Activated CD4-positive, CD25-positive, alpha-beta regulatory T cell (primary cell): ENCODE measurements at regions not wholly inside any gene's neighbourhood (a gene's known extent, or its start where the extent isn't known, plus 50 kb on each side); places are given as distances from the start of the nearest gene placed in this dataset.

Experiments used
- DNase-seq, 4 experiments: peaks; one replicate each; lab custom pipeline; 2025; lab: John Stamatoyannopoulos, UW

DNA sequence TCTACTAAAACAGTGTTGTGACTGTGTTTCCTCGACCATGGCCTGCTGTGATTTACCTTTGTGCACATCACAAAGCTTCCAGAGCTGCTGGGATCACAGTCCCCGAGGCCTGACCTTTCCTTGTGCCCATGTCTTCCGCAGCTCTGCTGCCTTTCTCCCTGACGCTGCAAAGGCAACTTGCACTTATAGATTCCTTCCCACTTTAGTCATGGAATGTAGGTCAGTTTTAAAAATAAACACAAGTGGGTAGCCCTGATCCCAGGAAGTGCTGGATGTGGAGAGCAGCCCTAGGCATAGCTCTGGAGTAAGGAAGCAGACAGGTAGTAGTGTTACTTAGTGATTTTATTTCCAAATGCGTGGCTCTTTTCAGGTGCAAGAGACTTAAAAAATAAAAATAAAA, 825.7 kb downstream of the AACS start:
- no peak for DNase-seq

DNA sequence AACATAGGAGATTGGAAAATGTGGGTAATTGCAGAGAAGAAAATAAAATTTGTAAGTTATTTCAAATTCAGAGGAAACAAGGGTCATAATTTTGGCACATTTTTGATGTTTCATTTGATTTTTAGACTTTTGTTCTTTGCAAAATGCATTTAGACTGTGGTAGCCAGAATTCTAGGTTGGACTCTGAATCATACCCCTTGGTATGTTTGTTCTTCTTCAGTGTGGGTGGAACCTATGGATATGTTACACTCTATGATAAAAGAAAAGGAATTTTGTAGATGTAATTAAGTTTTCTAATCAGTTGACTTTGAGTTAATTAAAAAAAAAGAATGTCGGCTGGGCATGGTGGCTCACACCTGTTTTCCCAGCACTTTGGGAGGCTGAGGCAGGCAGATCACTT, 827.0 kb downstream of the AACS start:
- no peak for DNase-seq

DNA sequence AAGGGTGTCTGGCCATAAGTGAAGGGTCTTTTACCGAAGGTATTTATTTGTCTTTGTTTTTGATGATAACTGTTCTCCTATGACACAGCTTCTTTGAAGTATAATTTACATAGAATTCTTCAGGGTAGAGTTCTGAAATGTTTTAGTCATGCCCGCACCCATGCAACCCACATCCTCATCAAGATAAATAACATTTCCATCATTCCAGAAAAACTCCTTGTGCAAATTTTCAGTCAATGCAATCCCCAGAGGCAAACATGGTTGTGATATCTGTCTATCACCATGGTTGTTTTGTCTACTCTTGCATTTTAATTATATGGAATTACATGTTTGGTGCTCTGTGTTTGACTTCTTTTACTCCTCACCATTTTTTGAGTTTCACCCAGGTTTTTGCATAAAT, 837.8 kb downstream of the AACS start:
- no peak for DNase-seq

DNA sequence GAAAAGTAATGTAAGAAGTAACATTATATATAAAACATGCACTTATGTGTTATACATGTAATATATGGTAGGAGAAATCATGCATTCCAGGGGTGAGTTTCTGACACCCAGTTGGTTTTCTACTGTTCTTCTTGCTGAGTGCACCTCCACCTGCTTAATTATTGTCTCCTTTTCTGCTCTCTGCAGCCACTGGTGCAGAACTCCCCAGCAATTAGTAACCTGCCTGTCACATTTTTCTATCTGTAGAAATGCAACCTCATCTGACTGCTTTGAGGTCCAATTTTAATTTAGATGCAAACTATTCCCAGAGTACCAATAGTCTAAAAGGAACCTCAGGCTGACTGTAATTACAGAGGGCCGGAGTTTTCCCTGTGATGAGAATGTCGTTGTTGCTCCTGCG, 842.1 kb downstream of the AACS start:
- no peak for DNase-seq

DNA sequence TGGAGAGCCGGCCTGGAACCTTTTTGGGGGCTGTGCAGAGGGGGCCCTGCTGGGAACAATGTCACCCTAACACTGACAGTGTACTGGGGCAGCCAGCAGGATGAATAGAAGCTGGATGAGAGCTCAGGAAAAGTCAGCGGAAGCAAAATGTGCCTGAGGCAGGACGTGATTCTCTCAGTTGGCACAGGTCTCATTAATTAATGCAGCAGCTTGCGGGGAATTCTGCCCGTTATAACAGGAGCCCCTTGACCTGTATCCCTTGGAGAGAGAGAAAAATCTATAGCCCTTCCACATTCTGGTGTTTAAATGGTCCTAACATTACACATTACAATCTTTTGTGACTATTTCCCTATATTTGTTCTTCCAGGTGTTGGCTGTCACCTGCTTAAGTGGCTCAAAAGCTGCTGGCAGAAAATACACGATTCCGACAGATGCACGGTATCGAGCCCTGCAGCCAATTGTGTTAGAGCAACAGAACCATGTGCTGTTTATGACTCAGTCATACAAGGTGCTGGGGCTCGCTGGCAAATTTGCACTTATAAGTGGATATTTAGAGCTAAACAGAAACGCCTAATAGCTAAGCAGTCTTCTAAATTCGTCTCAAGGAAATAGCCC, 854.7 kb downstream of the AACS start:
- no peak for DNase-seq

DNA sequence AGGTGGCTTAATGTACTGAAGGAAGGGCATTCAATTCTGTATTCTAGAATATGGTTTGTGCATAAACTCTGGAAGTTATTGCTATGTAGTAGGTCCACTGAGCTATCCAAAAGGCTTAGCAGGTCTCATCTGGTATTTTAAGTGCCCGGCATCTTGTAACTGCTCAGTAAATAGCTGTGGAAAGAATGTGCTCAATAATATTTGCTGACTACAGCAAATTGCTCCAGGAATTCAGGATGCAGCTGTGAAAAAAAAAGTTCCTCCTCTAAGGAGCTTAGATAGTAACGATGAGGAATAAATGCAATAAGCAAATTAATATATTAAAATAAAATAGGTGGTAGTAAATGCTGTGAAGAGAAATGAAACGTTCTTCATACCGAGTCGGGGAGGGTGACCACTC, 857.1 kb downstream of the AACS start:
- no peak for DNase-seq

DNA sequence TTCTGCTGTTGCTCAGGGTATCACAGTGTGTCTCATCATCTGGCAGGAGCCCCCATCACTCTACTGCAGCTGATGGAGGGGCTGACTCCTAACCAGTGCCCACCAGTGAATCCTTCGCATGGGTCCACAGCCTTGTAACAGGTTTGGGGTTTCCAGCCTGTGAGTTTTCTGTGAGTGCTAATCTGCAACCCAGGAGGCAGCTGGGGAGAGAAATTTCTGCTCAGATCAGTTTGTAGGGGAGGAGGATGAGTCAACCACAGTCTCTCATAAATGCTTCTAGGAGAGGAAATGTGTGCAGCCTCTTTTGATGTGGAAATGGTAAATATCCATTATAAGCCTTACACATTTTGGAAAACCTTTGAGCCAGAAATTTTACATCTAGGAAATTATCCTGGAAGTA, 871.3 kb downstream of the AACS start:
- DNase-seq, result no peak

DNA sequence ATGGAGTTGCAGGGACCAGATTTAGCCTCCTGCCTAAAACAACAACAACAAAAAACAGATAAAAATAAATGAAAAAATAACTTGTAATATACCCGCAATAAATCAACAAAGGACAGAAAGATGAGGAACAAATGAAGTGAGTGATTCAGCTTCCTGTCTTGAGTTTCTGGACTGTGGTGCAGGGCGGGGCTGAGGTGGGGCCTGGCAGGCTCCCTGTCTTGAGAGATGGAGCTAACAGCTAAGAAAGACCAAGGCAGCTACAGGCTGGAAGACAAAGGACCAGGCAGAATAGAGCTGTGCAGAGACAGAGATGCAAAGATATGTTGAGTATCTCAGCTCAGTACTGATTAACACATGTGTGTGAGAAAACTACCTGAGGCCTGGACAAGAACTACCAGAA, 879.2 kb downstream of the AACS start:
- DNase-seq, result no peak

DNA sequence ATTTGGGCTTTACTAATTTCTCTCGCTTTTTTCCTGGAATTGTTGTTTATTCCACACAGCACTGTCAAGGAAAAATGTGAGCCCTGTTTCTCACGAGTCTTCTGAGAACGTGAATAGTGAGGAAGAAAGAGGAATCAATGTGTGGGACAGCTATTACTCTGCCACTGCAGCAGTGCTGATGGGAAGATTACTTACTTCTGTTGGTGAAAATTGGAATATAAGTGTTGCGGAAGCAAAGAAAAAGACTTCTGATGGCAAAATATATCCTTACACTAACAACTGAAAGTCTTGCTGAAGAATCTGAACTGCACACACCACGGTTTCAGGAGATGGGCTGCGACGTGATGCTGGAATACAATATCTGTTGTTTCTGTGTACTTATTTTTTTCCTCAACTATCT, 884.2 kb downstream of the AACS start:
- DNase-seq, result no peak

DNA sequence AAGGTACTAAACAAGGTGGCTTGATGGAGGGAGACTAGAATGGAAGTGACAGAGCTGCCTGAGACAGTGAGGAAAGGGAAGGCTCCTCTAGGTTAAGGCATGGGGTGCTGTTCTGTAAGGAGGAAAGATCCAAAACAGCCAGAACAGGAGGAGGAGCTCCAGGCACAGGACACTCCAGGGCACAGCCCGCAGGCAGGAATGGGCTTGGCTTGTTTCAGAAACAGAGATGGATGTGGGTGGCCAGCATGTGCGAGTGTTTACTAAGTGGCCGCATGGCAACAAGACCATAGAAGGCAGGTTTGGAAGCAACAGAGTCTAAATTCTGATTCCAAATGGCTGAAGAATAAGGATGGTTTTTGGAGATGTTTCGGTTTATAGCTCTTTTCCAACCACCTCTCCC, 889.1 kb downstream of the AACS start:
- DNase-seq, result no peak

DNA sequence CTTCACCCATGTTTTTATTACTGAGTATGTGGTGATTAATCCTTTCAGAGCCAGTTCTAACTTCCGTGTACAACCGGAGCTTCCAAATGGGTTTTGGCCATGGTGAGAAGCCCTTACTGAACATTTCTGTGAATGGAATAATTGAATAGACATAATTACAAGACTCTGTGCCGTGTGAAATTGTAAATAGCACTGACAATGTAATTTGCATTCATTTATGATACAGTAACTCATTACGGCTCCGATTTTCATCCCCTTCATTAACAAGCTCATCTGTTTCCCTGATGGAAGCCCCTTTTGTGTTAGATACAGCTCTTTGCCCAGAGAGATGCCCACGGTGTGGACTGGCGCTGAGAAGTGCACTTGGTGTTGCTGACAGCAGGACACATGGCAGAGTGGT, 891.0 kb downstream of the AACS start:
- DNase-seq, result no peak

DNA sequence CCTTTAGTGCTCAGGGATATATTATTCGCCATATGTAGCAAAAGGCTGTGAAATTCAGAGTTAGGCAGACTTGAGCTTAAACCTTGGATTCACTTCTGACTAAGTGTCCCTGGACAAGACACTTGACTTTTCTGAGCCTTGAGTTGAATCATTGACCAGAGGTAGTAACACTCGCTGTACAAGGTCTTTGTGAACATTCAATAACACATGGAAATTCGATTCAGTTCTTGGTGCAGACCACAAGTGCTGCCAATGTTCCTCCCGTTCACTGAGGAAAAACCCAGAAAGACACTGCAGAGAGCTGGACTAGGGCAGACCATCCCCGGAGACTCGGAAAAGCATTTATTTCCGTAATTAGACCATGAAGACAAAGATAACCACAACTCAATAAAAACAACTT, 901.4 kb downstream of the AACS start:
- no peak for DNase-seq

DNA sequence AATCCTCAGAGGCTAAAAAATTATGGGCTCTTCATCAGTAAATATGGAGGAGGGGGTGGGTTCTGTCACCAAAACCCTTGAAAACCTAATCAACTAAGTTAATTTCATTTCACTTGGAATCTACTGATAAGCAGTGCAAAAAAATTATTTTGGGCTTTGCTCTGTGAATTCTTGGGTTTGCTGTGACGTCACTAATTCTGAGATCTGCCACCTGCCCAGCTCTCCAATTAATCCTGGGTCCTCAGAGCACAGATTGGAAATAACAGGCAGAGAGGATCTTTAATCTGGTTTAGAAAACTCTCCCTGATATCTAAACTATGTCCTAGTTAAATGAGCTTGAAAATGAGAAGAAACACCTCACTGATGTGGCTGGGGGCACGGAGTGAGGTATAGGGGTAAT, 903.2 kb downstream of the AACS start:
- no peak for DNase-seq

DNA sequence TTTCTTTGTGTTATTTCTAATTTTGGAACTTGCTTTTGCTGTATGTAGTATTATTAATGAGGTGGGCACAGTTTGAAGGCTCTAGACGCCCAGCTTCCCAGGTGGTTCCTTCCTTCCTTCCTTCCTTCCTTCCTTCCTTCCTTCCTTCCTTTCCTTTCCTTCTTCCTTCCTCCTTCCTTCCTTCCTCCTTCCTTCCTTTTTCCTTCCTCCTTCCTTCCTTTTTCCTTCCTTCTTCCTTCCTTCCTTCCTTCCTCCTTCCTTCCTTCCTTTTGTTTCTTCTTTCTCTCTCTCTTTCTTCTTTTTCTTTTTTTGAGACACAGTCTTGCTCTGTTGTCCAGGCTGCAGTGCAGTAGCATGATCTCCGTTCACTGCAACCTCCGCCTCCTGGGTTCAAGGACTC, 906.7 kb downstream of the AACS start:
- DNase-seq, result no peak

DNA sequence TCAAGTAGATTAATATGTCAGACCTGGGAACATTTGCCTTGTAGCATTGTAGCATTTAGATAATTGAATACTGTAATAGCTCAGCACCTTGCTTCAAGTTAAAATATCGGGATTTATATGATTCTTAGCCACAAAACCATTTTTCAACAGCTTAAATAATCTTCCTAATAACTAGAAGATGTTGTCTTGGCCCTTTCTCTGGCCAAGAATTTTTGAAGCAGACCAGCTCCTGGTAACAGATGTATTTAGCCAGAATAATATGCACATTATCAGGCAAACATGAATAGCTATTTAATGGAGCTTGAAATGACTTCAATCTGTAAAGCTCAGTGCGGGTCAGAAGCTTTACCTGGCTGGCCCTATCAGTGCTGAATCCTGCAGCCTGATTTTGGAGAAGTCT, 913.1 kb downstream of the AACS start:
- no peak for DNase-seq

DNA sequence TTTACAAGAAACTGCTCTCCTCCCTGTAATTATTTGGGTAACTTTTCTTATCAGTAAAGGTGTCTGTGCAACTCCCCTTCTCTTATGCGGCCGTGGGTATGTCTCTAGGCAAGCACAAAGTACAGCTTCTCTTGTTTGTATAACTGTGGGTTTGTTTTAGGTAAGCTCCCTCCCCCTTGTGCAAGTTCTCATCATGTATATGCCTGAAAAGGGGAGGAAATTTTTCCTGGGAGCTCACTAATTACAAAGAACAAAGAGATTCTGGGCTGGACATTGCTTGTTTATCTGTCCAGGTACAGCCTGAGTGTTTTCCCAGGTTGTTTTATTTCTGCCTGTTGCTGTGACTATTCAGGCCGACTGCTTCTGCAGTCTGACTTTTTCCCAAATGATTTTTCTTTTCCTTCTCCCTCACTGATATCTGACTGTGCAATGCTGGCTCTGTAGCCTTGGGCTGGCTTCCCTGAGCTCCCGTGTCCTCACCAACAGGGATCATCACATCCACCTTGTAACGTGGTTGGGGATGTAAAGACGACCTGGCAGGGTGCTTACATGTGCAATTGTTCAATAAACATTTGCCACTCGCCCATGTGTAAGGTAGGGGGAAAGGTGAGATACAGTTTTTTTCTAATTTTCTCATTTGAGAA, 916.5 kb downstream of the AACS start:
- DNase-seq, result no peak

DNA sequence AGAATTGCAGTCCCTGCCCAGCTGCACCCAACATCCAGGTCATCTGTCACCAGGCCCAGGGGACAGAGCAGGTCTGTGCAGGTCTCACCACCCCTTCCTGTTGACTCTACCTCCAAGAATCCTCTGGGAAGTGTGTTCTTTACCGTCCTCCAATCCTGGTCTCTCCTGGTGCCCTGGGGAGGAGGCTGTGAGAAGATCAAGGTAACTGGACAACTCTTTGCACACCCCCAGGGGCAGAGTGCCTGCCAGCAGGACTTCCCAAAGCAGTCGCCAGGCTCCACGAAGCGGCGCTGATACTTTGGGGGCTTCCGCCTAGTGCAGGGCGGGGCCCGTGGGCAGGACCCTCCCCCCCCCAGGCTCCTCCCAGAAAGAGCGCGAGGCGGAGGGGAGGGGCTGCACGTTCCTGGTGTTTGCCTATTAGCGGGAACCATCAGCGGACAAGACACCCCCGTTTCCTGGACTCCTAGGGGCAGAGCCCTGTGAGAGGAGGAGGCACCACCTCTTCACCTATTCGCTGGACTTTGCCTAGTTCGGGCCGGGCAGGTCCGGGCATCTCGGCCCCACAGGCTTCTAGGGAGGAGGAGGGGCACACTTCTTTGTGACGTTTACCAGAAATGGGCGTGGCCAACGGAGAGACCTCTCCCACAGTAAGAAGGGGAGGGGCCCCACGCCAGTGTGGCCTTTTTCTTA, 918.0 kb downstream of the AACS start:
- DNase-seq, result no peak

DNA sequence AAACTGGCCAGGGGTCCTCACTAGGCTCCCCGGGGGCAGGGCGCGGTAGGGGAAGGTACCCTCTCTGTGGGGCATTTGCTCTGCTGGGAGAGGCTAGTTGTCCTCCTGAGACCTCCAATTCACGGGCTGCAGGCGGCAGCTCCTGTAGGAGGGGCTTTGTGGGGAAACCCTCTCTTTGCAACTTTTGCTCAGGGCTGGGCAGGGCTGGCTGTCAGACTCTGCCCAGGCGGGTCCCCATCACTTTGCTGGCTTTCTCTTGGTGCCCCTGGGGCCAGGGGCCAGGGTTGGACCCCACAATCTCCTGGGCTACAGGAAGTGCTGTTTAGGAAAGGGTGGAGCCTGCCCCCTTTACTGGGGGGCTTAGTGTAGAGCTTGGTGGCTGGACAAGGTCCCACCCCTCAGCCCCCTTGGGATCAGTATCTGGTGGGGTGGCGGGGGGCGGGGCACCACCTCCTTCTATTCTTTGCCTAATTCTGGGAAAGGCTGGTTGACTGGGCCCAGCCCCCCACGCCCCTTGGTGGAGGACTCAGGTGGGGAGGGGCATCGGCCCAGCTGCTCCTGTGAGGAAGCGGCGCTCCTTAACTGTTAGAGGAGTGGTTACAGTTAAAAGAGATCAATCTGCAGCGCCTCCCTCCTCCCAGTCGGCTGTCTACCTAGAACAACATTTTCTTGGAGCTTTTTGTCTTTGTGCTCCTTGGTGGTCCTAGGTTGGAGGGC, 918.7 kb downstream of the AACS start:
- no peak for DNase-seq

DNA sequence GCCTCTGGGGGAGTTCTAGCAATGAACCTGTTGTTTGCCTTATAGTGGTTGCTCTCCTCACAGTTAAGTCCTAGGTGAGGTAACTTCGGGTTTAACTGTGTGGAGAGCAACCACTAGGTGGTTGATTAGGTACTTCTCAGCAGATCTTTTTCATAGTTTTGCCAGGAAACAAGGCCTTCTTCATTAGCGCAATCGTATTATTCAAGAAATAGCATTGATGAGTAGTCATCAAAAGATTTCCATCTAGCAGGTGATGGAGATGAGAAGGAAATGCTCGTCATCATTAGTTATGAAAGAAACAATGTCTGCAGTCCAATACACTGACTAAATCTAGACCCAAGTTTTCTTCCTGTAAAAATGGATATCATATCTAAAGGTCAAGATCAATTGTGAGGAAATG, 923.3 kb downstream of the AACS start:
- DNase-seq, result no peak

DNA sequence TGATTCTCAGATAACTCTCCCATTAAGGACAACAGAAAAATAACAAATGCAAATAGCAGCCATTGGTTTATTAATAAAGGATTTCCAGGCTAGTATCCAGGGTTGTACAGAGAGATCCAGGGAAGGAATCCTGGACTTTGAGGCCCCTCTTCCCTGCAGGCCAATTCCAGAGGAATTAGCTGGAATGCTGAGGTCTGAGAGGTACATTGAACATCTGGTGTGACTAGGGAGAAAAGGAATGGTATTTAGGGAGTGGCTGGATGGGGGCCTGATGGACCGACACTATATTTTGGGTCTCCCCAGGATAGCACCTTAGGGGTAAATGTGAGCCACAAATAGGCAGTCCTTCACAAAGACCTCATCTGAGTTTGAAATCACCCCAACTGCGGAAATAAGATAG, 924.5 kb downstream of the AACS start:
- DNase-seq, result no peak

DNA sequence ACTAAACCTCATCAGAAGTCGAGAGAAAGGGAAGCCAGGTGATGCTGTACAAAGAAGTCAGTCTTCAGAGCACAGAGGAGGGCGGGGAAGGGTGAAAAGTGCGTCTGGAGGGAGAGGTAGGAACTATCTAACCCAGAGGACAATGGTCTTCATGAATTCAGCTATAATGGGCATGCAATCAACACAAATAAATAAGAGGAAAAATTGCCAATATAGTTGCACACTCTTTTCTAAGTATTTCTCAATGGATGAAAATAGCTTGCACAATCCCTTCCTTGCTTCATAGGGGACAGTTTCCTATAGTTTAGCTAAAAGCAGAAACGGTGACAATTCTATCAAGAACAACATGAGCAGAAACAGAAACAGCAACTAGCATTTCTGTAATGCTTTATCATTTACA, 931.2 kb downstream of the AACS start:
- DNase-seq, result no peak

DNA sequence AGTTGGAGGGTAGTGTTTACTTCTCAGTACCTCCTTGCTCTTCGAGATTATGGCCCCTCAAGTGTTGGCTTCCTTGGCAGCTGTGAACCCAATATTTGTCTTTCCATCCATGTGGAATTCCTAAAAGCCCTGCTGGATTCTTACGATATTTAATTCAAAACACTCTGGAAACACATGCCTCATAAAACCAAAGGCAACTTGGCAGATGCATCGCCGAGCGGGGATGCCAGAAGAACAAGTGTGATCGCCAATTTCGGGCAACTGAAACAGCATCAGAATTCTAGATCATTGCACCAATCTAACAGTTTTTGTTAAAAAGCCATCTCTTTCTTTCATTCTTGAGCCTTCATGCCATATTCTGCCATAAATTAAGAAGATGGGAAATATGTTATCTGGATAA, 934.4 kb downstream of the AACS start:
- no peak for DNase-seq

DNA sequence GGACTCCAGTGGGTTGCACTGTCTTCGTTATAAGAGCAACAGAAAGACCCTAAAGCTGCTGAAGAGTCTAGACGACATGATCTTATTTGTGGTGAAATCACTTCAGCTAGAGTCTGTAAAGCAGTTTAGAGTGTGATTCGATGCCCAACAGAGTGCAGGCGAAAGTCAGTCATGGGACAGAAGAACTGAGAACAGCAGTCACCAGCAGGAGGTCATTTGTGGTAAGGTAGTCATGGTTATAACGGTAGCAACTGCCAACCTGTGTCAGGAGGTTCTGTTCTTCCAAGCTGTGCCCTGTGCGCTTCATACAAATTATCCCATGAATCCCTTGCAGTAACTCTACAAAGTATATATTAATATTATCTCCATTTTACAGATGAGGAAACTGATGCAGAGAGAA, 954.1 kb downstream of the AACS start:
- DNase-seq, result no peak
